Activated T-cell treated with anti-CD3 and anti-CD28 coated beads, Interleukin-2, amount 50 U/mL, for 1 hour (primary cell): ENCODE measurements at regions not wholly inside any gene's neighbourhood (a gene's known extent, or its start where the extent isn't known, plus 50 kb on each side); places are given as distances from the start of the nearest gene placed in this dataset.

Source experiments
- DNase-seq: peaks from one replicate; pipeline ENCODE4 v3.0.0-alpha.2; 2020

DNA sequence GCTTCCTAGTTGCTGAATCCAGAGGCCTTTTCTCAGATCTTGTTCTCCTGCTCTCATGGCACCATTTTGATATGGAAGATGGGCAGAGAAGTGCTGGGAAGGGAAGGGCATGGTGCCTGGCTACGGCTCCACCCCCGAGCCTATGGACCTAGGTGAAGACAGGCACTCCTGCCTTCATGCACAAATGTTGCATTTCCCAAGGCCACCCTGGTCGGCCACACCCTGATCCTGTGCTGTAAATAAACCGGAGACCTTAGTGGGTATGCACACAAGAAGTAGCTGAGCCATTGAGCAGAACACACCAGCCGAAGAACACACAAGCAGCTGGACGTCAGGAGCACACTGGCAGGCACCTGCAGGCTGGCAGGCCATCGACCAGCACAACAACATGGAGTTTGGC, 261.6 kb downstream of the SHQ1 start:
- DNase-seq: no peak

DNA sequence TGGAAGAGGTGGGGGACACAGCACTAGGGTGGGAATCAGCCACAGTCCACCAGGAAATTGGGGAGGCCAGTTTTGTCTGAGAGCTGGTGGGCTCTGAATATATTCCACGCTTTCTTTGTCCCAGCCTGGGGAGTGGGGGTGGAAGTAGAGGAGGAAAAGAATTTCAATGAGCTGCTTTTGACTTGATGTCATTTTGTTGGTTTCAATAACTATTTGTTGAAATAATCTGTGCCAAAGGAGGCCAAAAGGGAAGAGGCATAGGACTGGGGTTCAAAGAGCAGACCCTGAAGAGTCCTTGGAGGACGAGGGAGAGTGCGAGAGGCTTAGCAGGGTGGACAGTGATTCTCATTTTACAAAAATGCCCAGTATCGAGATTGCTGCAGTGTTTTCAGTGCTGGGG, 262.3 kb downstream of the SHQ1 start:
- no peak for DNase-seq

DNA sequence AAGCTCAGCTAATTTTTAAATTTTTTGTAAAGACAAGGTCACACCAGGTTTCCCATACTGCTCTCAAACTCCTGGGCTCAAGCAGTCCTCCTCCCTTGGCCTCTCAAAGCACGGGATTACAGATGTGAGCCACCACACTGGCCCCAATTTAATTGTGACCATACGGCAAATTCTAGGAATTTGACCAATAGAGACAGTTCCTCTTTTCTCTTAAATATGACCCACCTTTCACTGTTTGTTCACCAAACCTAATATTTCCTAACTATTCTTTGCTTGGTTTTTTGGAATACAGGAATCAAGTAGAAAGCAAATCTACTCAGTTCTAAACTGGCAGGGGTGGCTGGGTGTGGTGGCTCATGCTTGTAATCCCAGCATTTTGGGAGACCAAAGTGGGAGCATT, 264.0 kb downstream of the SHQ1 start:
- DNase-seq: no peak

DNA sequence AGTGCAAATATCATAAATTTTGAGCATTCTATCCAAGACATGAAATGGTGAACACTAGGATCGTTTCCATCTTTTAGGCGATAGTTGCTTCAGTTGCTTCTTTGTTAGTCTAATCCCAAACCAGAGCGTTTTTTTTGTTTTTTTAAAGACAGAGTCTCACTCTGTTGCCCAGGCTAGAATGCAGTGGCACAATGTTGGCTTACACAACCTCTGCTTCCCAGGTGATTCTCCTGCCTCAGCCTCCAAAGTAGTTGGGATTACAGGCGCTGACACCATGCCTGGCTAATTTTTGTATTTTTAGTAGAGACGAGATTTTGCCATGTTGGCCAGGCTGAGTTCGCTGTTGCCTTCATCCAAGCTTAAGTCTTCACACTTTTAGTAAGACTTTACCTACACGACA, 265.3 kb downstream of the SHQ1 start:
- DNase-seq: no peak

DNA sequence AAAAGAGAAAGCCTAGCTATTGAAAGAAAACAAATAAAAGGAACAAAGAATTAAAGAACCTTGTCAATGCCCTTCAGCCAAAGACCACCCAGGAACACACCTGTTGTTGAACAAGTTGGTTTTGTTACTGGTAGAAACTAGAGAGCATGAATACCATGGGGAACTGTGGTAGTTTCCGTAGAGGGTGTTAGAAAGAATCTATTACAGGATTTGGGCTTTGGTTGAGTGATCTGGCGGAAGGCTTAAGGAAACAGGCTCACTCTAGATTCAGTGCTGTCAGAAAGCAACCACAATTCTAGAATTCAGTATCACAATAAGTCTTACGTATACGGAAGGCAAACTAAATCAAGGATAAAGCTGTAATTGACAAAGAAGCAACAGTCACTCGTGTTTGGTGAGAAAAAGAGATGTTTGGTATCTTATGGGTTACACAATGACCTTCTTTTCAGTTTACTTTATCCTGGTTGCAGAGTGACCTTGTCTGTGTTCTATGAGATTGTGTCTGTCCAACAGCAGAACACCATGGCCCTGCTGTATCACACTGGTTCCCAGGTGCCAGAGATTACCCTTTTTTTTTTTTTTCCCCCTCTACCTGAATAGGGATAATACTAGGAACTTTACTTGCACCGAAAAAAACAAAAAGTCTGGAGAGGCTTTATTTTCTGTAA, 265.9 kb downstream of the SHQ1 start:
- DNase-seq: no peak

DNA sequence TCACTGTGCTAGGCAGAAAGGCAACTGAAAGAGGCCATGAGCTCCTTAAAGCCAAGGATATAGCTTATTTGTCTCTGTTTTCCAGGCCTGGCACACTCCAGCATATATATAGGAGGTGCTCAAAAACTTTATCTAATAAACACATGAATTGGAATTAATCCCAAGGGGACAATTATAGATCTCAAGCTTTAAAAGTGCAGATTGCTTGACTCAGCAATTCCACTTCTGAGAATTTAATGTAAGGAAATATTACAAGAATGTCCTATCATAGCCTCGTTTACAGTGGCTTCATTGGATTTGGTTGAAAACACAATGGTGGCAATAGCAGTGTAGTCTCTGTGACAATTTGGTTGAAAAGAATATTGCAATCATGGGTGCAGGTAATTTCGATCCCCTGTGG, 267.3 kb downstream of the SHQ1 start:
- DNase-seq: no peak

DNA sequence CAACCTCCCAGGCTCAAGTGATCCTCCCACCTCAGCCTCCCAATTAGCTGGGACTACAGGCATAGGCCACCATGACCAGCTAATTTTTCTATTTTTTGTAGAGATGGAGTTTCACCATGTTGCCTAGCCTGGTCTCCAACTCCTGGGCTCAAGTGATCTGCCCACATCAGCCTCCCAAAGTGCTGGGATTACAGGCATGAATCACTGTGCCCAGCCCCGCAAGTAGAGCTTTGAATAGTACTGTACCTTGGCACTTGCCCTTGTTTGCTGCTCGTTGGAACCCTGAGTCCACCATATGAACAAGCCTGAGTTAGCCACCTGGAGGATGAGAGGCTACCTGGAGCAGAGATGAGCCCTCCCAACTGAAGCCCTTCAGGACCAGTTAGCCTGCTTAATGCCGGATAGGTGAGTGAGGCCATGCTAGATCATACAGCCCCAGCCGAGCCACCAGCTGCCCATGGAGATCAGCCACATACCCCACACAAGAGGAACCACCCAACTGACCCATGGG, 267.9 kb downstream of the SHQ1 start:
- DNase-seq: no peak

DNA sequence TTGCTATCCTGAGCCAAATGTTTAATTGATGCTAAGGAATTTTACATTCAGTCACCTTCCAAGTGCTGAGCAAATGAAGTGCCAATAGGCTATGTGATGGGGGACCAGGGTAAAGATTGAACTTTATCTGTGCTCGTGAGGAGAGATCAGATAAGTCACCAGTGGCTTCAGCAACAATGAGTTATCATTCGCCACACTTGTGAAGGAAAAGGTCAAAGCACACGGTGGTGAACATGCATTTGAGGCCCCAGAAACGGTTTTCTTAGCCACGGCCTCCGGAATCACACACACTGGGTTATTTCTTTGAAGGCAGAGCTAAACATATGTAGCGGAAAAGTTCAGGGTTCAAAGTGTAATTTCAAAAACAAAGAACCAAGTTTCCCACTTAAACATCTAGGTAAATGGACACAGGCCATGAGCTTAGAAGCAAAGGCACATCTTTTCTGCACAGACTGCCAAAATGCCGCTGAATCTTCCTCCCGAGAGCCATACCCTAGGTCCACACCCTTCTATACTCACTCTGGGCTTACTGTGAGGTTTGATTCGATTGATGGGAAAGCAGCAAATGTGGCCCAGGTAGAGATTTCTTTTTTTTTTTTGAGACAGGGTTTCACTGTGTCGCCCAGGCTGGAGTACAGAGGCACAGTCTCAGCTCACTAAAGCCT, 268.5 kb downstream of the SHQ1 start:
- DNase-seq: no peak

DNA sequence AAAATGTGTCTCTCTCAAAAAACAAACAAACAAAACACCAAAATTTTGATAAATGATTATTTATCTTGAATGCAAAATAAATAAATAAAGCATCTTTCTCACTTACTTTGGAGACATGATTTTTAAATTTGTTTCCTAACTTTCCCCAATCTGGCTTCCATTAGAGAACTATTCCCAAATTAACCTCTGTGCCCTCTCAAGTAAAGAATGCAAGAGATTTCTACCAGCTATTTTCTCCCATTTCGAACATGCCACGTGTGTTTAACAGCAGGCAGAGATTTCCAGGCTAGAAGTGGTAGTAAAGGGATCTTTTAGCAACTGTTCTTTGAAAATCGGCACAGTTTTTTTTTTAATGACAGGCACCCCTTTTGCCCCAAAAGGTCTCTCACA, 269.1 kb downstream of the SHQ1 start:
- no peak for DNase-seq

DNA sequence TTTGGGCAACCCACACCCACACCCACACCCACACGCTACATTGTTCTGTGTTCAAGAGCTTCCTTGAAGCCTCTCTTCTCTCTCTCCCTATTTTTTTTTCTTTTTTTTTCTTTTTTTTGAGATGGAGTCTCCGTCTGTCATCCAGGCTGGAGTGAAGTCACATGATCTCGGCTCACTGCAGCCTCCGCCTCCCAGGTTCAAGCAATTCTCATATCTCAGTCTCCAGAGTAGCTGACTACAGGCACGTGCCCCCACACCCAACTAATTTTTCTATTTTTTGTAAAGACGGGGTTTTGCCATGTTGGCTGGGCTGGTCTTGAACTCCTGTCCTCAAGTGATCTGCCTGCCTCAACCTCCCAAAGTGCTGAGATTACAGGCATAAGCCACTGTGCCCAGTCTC, 271.1 kb downstream of the SHQ1 start:
- no peak for DNase-seq

DNA sequence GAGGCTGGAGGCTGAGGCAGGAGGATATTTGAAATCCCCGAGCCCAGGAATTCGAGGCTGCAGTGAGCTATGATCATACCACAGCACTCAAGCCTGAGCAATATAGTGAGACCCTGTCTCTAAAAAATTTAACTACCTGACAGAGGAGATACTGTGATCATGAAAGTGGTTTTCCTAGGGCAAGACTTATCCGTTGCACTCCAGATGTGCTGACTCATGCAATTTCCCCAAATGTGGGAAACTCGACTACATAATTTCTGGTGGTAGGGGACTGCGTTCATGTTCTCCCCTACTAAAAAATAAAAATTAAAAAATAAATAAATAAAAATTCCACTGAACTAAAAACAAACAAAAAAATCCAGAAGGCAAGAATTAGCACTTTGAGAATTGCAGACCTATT, 271.7 kb downstream of the SHQ1 start:
- no peak for DNase-seq

DNA sequence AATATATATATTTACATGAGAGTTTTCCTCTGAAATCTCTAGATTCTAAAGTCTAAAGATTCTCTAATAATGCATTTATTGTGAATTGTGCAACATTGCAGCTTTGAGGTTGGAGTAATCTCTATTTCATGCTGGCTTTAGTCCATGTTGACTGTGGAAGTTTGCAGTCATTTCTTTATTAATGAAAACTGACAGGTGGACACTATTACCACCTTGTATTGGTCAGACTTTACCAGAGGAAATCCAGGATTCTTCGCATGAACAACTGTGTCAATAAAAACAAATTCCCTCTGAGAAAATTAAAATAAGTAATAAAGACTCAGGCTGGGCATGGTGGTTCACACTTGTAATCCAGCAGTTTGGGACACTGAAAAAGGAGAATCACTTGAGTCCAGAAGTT, 274.1 kb downstream of the SHQ1 start:
- no peak for DNase-seq

DNA sequence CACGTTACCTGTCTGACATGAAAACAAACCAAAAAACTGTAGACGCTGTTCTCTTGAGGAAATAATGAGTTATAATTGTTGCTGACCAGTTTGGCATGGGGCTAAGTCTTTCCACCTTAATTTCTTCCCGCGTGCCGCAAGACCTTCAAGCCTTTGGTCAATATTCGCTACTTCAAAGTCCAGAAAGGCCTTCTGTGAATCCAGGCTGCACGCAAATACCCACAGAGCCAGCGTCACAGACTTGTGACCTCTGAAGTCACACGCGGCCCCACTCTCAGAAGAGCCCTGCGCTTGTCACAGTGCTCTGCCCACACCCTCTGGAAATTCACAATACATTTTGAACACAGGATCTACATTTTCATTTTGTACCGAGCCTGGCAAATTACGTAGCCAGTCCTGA, 275.2 kb downstream of the SHQ1 start:
- no peak for DNase-seq

DNA sequence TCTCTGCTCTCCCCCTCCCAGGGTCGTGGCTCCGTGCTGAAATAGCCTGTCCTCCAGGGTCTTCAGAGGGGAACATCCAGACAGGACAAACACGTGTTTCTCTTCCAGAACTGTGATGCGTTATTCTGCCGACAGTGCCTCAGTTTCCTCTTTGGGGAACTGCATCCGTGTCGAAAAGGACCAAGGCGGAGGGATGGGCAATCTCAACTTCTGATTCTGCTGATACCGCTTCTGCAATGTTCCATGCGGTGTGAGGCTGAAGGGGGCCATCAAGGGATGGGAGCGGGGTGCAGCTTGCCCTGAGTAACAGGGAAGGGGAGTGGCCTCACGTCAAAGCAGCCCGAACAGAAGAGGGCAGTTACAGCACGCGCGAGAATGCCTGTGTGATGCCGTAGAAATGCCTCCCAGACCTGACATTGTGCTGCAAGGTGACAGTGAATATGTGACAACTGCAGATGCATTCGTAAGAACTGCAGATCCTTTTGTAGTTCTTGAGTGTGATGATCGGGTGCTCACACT, 275.7 kb downstream of the SHQ1 start:
- no peak for DNase-seq

DNA sequence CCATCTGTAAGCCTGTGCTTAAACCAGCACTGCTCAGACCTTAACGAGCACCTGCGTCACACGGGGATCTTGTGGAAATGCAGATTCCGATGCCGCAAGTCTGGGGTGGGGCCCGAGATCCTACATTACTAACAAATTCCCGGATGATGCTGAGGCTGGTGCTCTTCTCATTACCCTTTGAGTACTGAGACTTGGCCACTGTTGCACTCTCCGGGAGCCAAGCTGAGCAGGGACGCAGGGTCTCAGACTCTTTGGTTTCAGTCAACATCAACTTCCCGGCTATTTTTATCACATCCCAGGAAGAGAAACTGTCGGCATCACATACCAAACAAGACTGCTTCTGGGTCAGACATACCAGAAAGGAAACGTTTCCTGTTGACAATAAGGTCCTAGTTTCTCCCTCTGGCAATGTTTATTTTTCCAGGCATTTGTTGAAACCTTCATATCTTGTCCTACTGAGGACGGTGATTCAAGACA, 276.6 kb downstream of the SHQ1 start:
- DNase-seq: no peak

DNA sequence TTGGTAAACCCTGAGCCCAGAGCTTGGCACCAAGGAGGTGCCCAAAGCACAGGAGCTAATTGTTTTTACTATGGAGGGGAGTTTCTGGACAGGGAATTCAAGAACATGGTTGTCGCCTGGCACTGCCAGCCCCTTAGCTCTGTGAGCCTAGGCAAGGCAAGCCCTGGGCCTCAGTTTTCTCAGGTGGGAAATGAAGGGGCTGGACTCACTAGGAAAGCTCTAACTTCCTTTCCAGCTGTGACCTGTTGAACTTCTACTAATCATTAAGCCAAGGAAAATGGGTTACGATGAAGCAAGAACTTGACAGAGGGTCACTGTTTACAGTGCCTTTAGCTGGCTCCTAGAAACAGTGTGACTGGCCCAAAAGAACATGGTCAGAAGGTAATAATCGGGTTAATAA, 277.2 kb downstream of the SHQ1 start:
- DNase-seq: no peak

DNA sequence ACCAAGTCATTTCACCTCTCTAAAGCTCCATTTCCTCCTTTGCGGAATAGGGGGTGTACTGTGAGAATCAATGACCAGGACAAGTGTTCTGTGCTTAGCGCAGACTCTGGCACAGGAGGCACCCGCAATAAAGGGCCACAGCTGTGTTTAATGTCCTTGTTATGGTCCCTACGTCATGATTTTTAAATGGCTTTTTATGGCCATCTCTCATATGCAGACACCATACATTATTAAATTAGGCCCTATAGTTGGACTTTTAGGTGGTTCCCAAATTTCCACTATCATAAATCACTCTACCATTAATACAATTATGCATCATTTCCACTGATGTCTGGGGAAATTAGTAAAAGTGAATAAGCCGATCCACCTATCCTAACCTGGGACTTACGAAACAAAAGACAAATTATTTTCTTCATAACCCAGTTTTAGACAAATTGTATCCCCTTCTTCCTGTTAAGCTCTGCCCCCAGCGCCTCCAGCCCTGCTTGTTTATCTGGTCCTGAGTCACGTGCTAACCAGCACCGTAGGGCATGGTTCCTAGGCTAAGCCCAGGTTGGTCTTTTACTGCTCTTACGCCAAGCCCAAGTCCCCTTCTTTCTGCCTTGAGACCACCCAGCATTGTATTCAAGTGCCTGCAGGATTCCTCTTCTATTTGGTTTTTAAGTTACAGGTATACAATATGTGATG, 278.3 kb downstream of the SHQ1 start:
- no peak for DNase-seq

DNA sequence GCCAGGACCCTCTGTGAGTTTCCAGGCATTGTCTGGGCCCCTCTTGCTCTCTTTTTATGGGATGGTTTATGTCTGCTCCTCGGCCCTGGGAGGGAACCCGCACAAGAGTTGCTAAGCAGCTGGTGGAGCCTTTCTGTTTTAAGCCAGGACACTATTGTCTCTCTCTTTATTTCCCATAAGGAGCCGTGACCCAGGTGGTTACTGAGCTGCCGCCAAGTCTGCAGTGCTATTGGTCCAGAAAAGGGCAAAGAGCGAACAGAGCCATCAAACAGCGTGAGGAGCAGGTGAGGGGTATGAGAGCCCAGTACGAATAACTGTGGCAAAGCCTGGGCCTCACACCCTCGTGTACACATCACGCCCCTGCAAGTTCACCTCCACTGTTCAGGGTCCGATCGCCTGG, 280.2 kb downstream of the SHQ1 start:
- no peak for DNase-seq

DNA sequence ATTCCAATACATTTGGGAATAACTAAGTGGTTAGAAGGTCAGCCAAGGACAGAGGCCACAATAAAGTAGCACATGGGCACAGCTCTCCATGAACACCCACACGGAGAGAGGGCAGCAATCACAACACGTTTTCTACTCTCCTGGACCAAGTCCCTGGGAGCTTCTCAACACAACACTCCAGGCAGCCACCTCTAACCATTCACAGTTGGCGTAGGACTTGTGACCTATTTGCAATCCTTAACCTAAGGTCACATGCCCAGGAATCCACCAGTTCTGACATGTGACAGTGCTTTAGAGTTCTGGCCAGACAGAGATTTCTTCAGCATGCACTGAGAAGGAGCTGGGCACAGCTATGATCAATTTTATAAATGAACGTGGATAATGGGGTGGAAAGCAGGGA, 280.8 kb downstream of the SHQ1 start:
- no peak for DNase-seq

DNA sequence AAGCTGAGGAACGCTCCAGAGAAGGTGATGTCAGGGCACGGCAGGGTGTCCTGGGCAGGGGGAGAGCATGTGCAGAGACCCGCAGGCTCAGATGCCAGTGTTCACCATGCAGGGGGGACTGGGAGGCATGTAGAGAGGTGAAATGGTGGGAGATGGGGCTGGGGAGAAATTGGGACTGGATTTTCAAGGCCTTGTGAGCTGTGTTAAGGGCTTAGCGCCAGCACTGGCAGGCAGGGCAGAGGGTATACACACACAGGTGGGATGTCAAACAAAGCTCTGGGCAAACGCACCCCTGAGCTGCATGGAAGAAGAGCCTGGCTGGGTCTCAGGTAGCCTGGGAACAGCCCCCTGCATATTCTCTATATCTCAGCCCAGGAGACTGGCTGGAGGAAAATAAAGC, 282.7 kb downstream of the SHQ1 start:
- no peak for DNase-seq

DNA sequence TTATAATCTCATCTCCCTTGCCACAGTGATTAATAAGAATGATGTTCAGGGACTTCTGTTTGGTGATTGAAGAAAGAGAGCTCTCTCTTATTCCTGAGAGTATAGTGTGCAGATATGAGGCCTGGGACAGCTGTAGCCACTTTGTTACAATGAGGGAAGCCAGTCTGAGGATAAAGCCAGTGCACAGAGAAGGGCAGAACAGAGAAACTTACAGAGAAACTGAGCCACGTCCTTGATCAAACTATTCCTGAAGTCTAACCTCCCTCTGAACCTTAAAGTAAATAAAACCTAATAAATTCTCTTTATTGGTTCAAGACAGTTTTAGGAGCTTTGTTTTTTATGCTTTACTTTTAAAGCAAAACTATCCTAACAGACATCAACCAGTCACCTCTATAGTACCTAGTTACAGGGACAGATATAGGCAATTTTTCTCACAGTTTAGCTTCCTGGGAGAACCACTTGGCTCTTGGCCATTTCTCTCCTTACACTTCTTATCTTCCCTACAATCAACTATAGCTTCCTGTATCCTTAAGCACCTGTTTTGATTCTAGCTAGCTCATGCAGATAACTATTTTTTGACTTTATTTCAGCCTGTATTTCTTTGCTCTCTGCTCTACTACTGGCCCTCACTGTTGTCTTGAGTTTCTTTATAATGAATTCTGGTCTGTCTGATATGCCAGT, 284.4 kb downstream of the SHQ1 start:
- no peak for DNase-seq

DNA sequence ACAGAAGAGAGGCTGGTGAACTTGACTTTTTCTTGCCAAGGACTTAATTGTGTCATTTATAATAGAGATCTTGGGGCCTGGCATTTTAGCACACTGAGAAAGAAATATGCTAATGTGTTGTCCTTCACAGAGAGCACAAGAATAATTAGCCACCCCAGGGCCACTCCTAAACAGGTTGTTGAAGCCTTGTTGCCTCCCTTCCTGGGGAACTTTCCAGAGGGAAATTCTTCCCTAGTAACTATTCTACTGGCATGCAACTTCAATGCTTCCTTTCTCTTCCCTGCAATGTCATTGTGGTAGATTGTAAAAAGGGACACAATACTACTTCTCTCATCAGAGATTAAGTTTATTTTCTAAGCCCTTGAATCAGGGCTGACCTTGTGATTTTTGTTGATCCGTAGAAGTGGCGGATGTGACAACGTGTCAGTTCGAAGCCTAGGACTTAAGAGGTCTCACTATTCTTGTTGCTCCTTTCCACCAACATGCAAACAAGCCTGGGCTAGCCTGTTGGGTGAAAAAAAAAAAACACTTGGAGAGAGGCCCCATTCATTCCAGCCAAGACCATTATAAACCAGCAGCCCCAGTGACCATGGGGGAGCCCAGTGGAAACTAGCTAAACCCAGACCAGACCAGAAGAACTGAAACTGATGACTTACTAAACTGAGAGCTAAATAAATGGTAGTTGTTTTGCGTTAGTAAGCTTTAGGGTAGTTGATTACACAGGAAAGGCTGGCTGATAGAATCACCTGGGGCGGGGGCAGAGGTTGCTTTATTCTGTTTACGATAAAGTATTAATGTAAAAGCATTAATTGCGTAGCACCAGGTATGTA, 287.2 kb downstream of the SHQ1 start:
- no peak for DNase-seq
